Naive thymus-derived CD8-positive, alpha-beta T cell (primary cell): ENCODE measurements at regions not wholly inside any gene's neighbourhood (a gene's known extent, or its start where the extent isn't known, plus 50 kb on each side); places are given as distances from the start of the nearest gene placed in this dataset.

Source experiments
- ATAC-seq, 2 donors: fragments of 150-1000 bp; cut with Tn5 transposase in 1 of 2; sonication (Bioruptor Pico), chemical (Tn5 transposase) in 1 of 2; 1 replicate in 1 of 2; 2 replicates in 1 of 2; pipeline ENCODE4 v1.10.0; 2021; ENCODE audit warnings: mild to moderate bottlenecking in 2 of 2, moderate library complexity in 2 of 2
- POLR2A ChIA-PET: fragments of 350-600 bp; sonication (Branson Sonifier 250); formaldehyde crosslinking; loops from one replicate; lab custom pipeline; 2021; ENCODE audit warnings: antibody characterized with exemption; lab: Charles Lee
- DNase-seq, 10 donors: peaks; one replicate each; pipeline versions ENCODE4 v3.0.0 to v3.0.0-alpha.2; 2020 to 2022
- H3K27ac Mint-ChIP-seq, 10 donors: one replicate each; pipeline ENCODE4 v1.8.0; 2020 to 2022; ENCODE audit warnings: mild to moderate bottlenecking in 10 of 10, mixed read lengths in 10 of 10, moderate library complexity in 4 of 10, inconsistent platforms in 1 of 10
- H3K27me3 Mint-ChIP-seq, 5 donors: one replicate each; pipeline ENCODE4 v1.8.0; 2021 to 2022; ENCODE audit warnings: mixed read lengths in 5 of 5
- H3K36me3 Mint-ChIP-seq, 3 donors: one replicate each; pipeline ENCODE4 v1.8.0; 2020 to 2022; ENCODE audit warnings: mixed read lengths in 3 of 3, mild to moderate bottlenecking in 2 of 3, inconsistent platforms in 1 of 3
- H3K4me1 Mint-ChIP-seq, 4 donors: one replicate each; pipeline ENCODE4 v1.8.0; 2021 to 2022; ENCODE audit warnings: mixed read lengths in 4 of 4
- H3K4me3 Mint-ChIP-seq, 10 donors: one replicate each; pipeline ENCODE4 v1.8.0; 2020 to 2022; ENCODE audit warnings: mild to moderate bottlenecking in 10 of 10, mixed read lengths in 10 of 10, moderate library complexity in 6 of 10, inconsistent platforms in 1 of 10
- H3K9me3 Mint-ChIP-seq, 9 donors: one replicate each; pipeline ENCODE4 v1.8.0; 2020 to 2022; ENCODE audit warnings: mixed read lengths in 9 of 9, mild to moderate bottlenecking in 3 of 9, inconsistent platforms in 1 of 9, moderate library complexity in 1 of 9

- DNase-seq, result no peak
- Mint-ChIP-seq H3K9me3 (peaks cover 0 to 17% (median 3%) of the 10 kb centered on the region in 9 donors), H3K27me3 (no peaks in the 10 kb centered on the region), H3K4me1 (no peaks in the 10 kb centered on the region), H3K36me3 (peaks cover 0 to 11% (median 4%) of the 10 kb centered on the region in 3 donors), H3K27ac (no peak overlapping the region), H3K4me3 (no peak overlapping the region)
- ATAC-seq, result no peak
- POLR2A ChIA-PET, result no interaction called here
These were observed 124.9 kb upstream of the ZCCHC13 start for GRCh38 chrX:74179071-74179470.

- DNase-seq (no peak), ATAC-seq (no peak)
- Mint-ChIP-seq H3K36me3 (peaks cover 0 to 14% (median 9%) of the 10 kb centered on the region in 3 donors), H3K4me1 (no peaks in the 10 kb centered on the region), H3K27ac (peak overlapping the region in 1 of 10 donors; percentile 13), H3K4me3 (no peak overlapping the region), H3K27me3 (no peaks in the 10 kb centered on the region), H3K9me3 (peaks cover 0 to 22% (median 3%) of the 10 kb centered on the region in 9 donors)
- POLR2A ChIA-PET, result no interaction called here
These were observed 125.4 kb upstream of the ZCCHC13 start for GRCh38 chrX:74178536-74178935.

GRCh38 chrX:74171465-74171864 is 132.5 kb upstream of the ZCCHC13 start:
- Mint-ChIP-seq H3K4me3 (no peak overlapping the region), H3K27me3 (no peaks in the 10 kb centered on the region), H3K36me3 (peaks cover 2 to 29% (median 29%) of the 10 kb centered on the region in 3 donors), H3K4me1 (no peaks in the 10 kb centered on the region), H3K9me3 (peaks cover 0 to 57% (median 13%) of the 10 kb centered on the region in 9 donors), H3K27ac (no peak overlapping the region)
- ATAC-seq (no peak), DNase-seq (no peak)
- POLR2A ChIA-PET, result no interaction called here

GRCh38 chrX:74162199-74162598 is 141.8 kb upstream of the ZCCHC13 start:
- Mint-ChIP-seq H3K4me1 (peaks cover 0 to 4% (median 0%) of the 10 kb centered on the region in 4 donors), H3K4me3 (no peak overlapping the region), H3K36me3 (peaks cover 3 to 8% (median 6%) of the 10 kb centered on the region in 3 donors), H3K9me3 (peaks cover 0 to 15% (median 3%) of the 10 kb centered on the region in 9 donors), H3K27ac (no peak overlapping the region), H3K27me3 (no peaks in the 10 kb centered on the region)
- POLR2A ChIA-PET, result no interaction called here
- ATAC-seq (no peak), DNase-seq (no peak)

GRCh38 chrX:74160816-74161215 is 143.2 kb upstream of the ZCCHC13 start:
- POLR2A ChIA-PET, result no interaction called here
- ATAC-seq (no peak), DNase-seq (no peak)
- Mint-ChIP-seq H3K27ac (no peak overlapping the region), H3K36me3 (peaks cover 3 to 13% (median 6%) of the 10 kb centered on the region in 3 donors), H3K9me3 (peaks cover 0 to 15% (median 3%) of the 10 kb centered on the region in 9 donors), H3K4me3 (no peak overlapping the region), H3K4me1 (peaks cover 0 to 4% (median 0%) of the 10 kb centered on the region in 4 donors), H3K27me3 (no peaks in the 10 kb centered on the region)

- POLR2A ChIA-PET, result no interaction called here
- H3K36me3 Mint-ChIP-seq, result peaks cover 3 to 13% (median 6%) of the 10 kb centered on the region in 3 donors
- no peak for DNase-seq
- peaks cover 0 to 14% (median 3%) of the 10 kb centered on the region in 9 donors for H3K9me3 Mint-ChIP-seq
- ATAC-seq, result no peak
- H3K4me1 Mint-ChIP-seq, result peaks cover 0 to 4% (median 0%) of the 10 kb centered on the region in 4 donors
- no peak overlapping the region for H3K27ac Mint-ChIP-seq
- H3K4me3 Mint-ChIP-seq, result no peak overlapping the region
- H3K27me3 Mint-ChIP-seq, result no peaks in the 10 kb centered on the region
These were observed 143.6 kb upstream of the ZCCHC13 start for GRCh38 chrX:74160358-74160757.

- no peaks in the 10 kb centered on the region for H3K27me3 Mint-ChIP-seq
- H3K27ac Mint-ChIP-seq, result no peak overlapping the region
- no peaks in the 10 kb centered on the region for H3K4me1 Mint-ChIP-seq
- peaks cover 5 to 15% (median 5%) of the 10 kb centered on the region in 3 donors for H3K36me3 Mint-ChIP-seq
- peaks cover 0 to 3% (median 0%) of the 10 kb centered on the region in 9 donors for H3K9me3 Mint-ChIP-seq
- POLR2A ChIA-PET, result no interaction called here
- DNase-seq (no peak), ATAC-seq (no peak)
- H3K4me3 Mint-ChIP-seq, result no peak overlapping the region
These were observed 156.5 kb upstream of the ZCCHC13 start for GRCh38 chrX:74147439-74147838.

- ATAC-seq (no peak), DNase-seq (no peak)
- Mint-ChIP-seq H3K36me3 (peaks cover 0 to 3% (median 2%) of the 10 kb centered on the region in 3 donors), H3K27ac (no peak overlapping the region), H3K9me3 (no peaks in the 10 kb centered on the region), H3K4me1 (no peaks in the 10 kb centered on the region), H3K27me3 (no peaks in the 10 kb centered on the region), H3K4me3 (no peak overlapping the region)
- POLR2A ChIA-PET, result no interaction called here
These were observed 165.0 kb upstream of the ZCCHC13 start for GRCh38 chrX:74138943-74139342.

GRCh38 chrX:74133156-74133796 is 170.7 kb upstream of the ZCCHC13 start:
- POLR2A ChIA-PET, result no interaction called here
- Mint-ChIP-seq H3K9me3 (no peaks in the 10 kb centered on the region), H3K27me3 (no peaks in the 10 kb centered on the region), H3K36me3 (peaks cover 0 to 5% (median 3%) of the 10 kb centered on the region in 3 donors), H3K4me3 (no peak overlapping the region), H3K4me1 (peaks cover 0 to 2% (median 0%) of the 10 kb centered on the region in 4 donors), H3K27ac (no peak overlapping the region)
- ATAC-seq (no peak), DNase-seq (peak in 6 of 10 donors; percentile 5 to 68 (median 44))

- Mint-ChIP-seq H3K9me3 (no peaks in the 10 kb centered on the region), H3K4me3 (no peak overlapping the region), H3K4me1 (peaks cover 0 to 2% (median 0%) of the 10 kb centered on the region in 4 donors), H3K36me3 (peaks cover 0 to 5% (median 3%) of the 10 kb centered on the region in 3 donors), H3K27me3 (no peaks in the 10 kb centered on the region), H3K27ac (no peak overlapping the region)
- DNase-seq (no peak), ATAC-seq (no peak)
- POLR2A ChIA-PET, result no interaction called here
These were observed 171.7 kb upstream of the ZCCHC13 start for GRCh38 chrX:74132280-74132679.

- POLR2A ChIA-PET, result no interaction called here
- Mint-ChIP-seq H3K27ac (no peak overlapping the region), H3K4me3 (no peak overlapping the region), H3K9me3 (no peaks in the 10 kb centered on the region), H3K36me3 (peaks cover 0 to 3% (median 0%) of the 10 kb centered on the region in 3 donors), H3K4me1 (peaks cover 0 to 3% (median 0%) of the 10 kb centered on the region in 4 donors), H3K27me3 (no peaks in the 10 kb centered on the region)
- no peak for DNase-seq
- ATAC-seq, result no peak
These were observed 184.7 kb upstream of the ZCCHC13 start for GRCh38 chrX:74119016-74119910.

GRCh38 chrX:74117962-74118902 is 185.7 kb upstream of the ZCCHC13 start:
- POLR2A ChIA-PET, result no interaction called here
- Mint-ChIP-seq H3K36me3 (peaks cover 0 to 3% (median 0%) of the 10 kb centered on the region in 3 donors), H3K9me3 (no peaks in the 10 kb centered on the region), H3K4me1 (peaks cover 0 to 3% (median 0%) of the 10 kb centered on the region in 4 donors), H3K27ac (no peak overlapping the region), H3K4me3 (no peak overlapping the region), H3K27me3 (no peaks in the 10 kb centered on the region)
- DNase-seq (no peak), ATAC-seq (no peak)
